HCT116 (cell line): ENCODE measurements at regions not wholly inside any gene's neighbourhood (a gene's known extent, or its start where the extent isn't known, plus 50 kb on each side); places are given as distances from the start of the nearest gene placed in this dataset.

Source experiments
- ATAC-seq: fragments of 200-7000 bp; cut with Tn5 transposase; 2 replicates; pipeline ENCODE4 v1.9.1; 2020; ENCODE audit warnings: mild to moderate bottlenecking, moderate library complexity
- BruUV-seq: library from RNA; stranded (reverse); fragments of 400-500 nt; replicated peaks from 2 replicates; lab custom pipeline; 2021; lab: Mats Ljungman, UMichigan
- CTCF ChIA-PET: fragments of 300-600 bp; sonication (Branson Sonifier 250); formaldehyde crosslinking; loops from one replicate; lab custom pipeline; 2021; ENCODE audit warnings: antibody characterized with exemption; lab: Charles Lee
- POLR2A ChIA-PET: fragments of 300-600, 350-600 bp; sonication (Branson Sonifier 250); formaldehyde crosslinking; loops from one replicate; lab custom pipeline; 2021; ENCODE audit warnings: antibody characterized with exemption; lab: Charles Lee
- RAD21 ChIA-PET, 2 experiments: fragments of 300-600 bp; sonication (Branson Sonifier 250); formaldehyde crosslinking; loops; one replicate each; lab custom pipeline; 2023; ENCODE audit warnings: low total read pairs in 2 of 2; ENCODE audit not compliant: uncharacterized antibody in 2 of 2, unreplicated experiment in 2 of 2, low non-redundant PET in 1 of 2; lab: Charles Lee
- DNase-seq: peaks from one replicate; pipeline ENCODE4 v3.0.0-alpha.2; 2010; ENCODE audit warnings: low read depth, low spot score
- H2AFZ ChIP-seq: fragments of 200-600 bp; shearing (Covaris generic), sonication (generic); 2 replicates; pipeline ENCODE4 v1.6.1; 2017; ENCODE audit warnings: low read depth, mixed run types, mixed read lengths, antibody characterized with exemption, low read length; ENCODE audit not compliant: poor library complexity, severe bottlenecking
- H3K27ac ChIP-seq: 2 replicates; pipeline ENCODE4 v1.5.1; 2012; ENCODE audit warnings: low read depth, low read length
- H3K27me3 ChIP-seq: fragments of 200-600 bp; sonication (generic); 2 replicates; pipeline ENCODE4 v1.6.1; 2016; ENCODE audit warnings: mixed run types, low read length, mixed read lengths; ENCODE audit not compliant: insufficient read depth
- H3K36me3 ChIP-seq, 2 experiments: fragments of 200-500 bp in 1 of 2; fragments of 200-600 bp in 1 of 2; sonication (Bioruptor generic) in 1 of 2; sonication (generic) in 1 of 2; 2 replicates each; pipeline versions ENCODE4 v1.5.1 to v1.6.1; 2014 to 2016; ENCODE audit warnings: low read length in 2 of 2, inconsistent platforms in 1 of 2, mixed read lengths in 1 of 2, mixed run types in 1 of 2; ENCODE audit not compliant: insufficient read depth in 2 of 2, control insufficient read depth in 1 of 2
- H3K4me1 ChIP-seq, 2 experiments: fragments of 200-600 bp in 1 of 2; sonication (generic) in 1 of 2; 2 replicates each; pipeline versions ENCODE4 v1.5.1 to v1.6.1; 2012 to 2017; ENCODE audit warnings: low read length in 2 of 2, inconsistent platforms in 1 of 2, mild to moderate bottlenecking in 1 of 2, mixed read lengths in 1 of 2, mixed run types in 1 of 2, moderate library complexity in 1 of 2; ENCODE audit not compliant: insufficient read depth in 2 of 2, control insufficient read depth in 1 of 2
- H3K4me2 ChIP-seq: fragments of 200-600 bp; sonication (generic); 2 replicates; pipeline ENCODE4 v1.6.1; 2017; ENCODE audit warnings: mixed run types, low read length, mixed read lengths
- H3K4me3 ChIP-seq, 2 experiments: fragments of 200-600 bp in 1 of 2; sonication (generic) in 1 of 2; replicated peaks in 1 of 2; 2 replicates each; pipeline ENCODE4 v1.5.1; 2011 to 2016; ENCODE audit warnings: low read length in 2 of 2, control low read depth in 1 of 2, low read depth in 1 of 2, mild to moderate bottlenecking in 1 of 2, mixed read lengths in 1 of 2, mixed run types in 1 of 2
- H3K79me2 ChIP-seq: fragments of 200-600 bp; sonication (generic); 2 replicates; pipeline ENCODE4 v1.6.1; 2017; ENCODE audit warnings: mild to moderate bottlenecking, mixed run types, low read length, moderate library complexity, mixed read lengths; ENCODE audit not compliant: insufficient read depth
- H3K9ac ChIP-seq: fragments of 200-600 bp; sonication (generic); 2 replicates; pipeline ENCODE4 v1.6.1; 2016; ENCODE audit warnings: low read length, mixed read lengths
- H3K9me2 ChIP-seq: fragments of 200-600 bp; sonication (generic), shearing (Covaris generic); 2 replicates; pipeline ENCODE4 v1.6.1; 2017; ENCODE audit warnings: mixed run types, mild to moderate bottlenecking, moderate library complexity; ENCODE audit not compliant: insufficient read depth
- H3K9me3 ChIP-seq, 2 experiments: fragments of 200-500 bp in 1 of 2; fragments of 200-600 bp in 1 of 2; sonication (Bioruptor generic) in 1 of 2; sonication (generic) in 1 of 2; 2 replicates each; pipeline ENCODE4 v1.6.1; 2014 to 2017; ENCODE audit warnings: low read length in 2 of 2, mixed read lengths in 2 of 2, inconsistent platforms in 1 of 2, low read depth in 1 of 2, mild to moderate bottlenecking in 1 of 2, mixed run types in 1 of 2, moderate library complexity in 1 of 2; ENCODE audit not compliant: control insufficient read depth in 1 of 2, insufficient read depth in 1 of 2
- H4K20me1 ChIP-seq: fragments of 200-600 bp; sonication (generic), shearing (Covaris generic); 2 replicates; pipeline ENCODE4 v1.6.1; 2017; ENCODE audit warnings: mixed run types, mild to moderate bottlenecking, moderate library complexity; ENCODE audit not compliant: insufficient read depth
- CBX3 ChIP-seq: IDR thresholded peaks from 2 replicates; pipeline ENCODE4 v1.6.1; 2012; ENCODE audit warnings: low read depth
- ELF1 ChIP-seq: IDR thresholded peaks from 2 replicates; pipeline ENCODE4 v1.6.1; 2012; ENCODE audit warnings: low read depth, borderline replicate concordance
- EZH2 ChIP-seq: fragments of 200-600 bp; sonication (generic); IDR thresholded peaks from 2 replicates; pipeline ENCODE4 v1.6.1; 2017; ENCODE audit warnings: antibody characterized with exemption, mixed run types
- FOSL1 ChIP-seq: IDR thresholded peaks from 2 replicates; pipeline ENCODE4 v1.6.1; 2012; ENCODE audit warnings: low read depth
- MAX ChIP-seq: IDR thresholded peaks from 2 replicates; pipeline ENCODE4 v1.6.1; 2012
- RAD21 ChIP-seq: IDR thresholded peaks from 2 replicates; pipeline ENCODE4 v1.6.1; 2012; ENCODE audit warnings: low read depth, mild to moderate bottlenecking
- SIN3A ChIP-seq: IDR thresholded peaks from 2 replicates; pipeline ENCODE4 v1.6.1; 2012; ENCODE audit warnings: low read depth
- SP1 ChIP-seq: IDR thresholded peaks from 2 replicates; pipeline ENCODE4 v1.6.1; 2012; ENCODE audit warnings: low read depth
- TCF7L2 ChIP-seq: IDR thresholded peaks from 2 replicates; pipeline ENCODE4 v1.7.0; 2011; ENCODE audit warnings: borderline replicate concordance, inconsistent platforms; ENCODE audit not compliant: insufficient read depth, insufficient read length; ENCODE audit errors: extremely low read depth
- ZFX ChIP-seq: fragments of 450-650 bp; IDR thresholded peaks from 2 replicates; pipeline ENCODE4 v1.6.1; 2017
- intact Hi-C: fragments of 100-400 bp; cut with micrococcal nuclease; formaldehyde crosslinking; loops from 2 replicates; pipeline ENCODE4 v1.10.0; 2022

GRCh38 chr18:75831960-75832359 is 404.5 kb upstream of the SMIM21 start:
- H3K9ac ChIP-seq: no peak overlapping the region
- H3K27me3 ChIP-seq: peaks cover 12% of the 10 kb centered on the region; the same call in 1 of the 2 replicates
- POLR2A ChIA-PET: no interaction called here
- H3K4me3 ChIP-seq: no peak overlapping the region
- no peaks in the 10 kb centered on the region for H3K36me3 ChIP-seq
- RAD21 ChIA-PET: no interaction called here
- intact Hi-C loops: no loop called here
- no peak overlapping the region for H3K27ac ChIP-seq
- DNase-seq (no peak), ATAC-seq (no peak)
- no peaks in the 10 kb centered on the region for H3K79me2 ChIP-seq
- no peaks in the 10 kb centered on the region for H4K20me1 ChIP-seq
- no peak overlapping the region for H2AFZ ChIP-seq
- H3K9me3 ChIP-seq: no peaks in the 10 kb centered on the region
- no peak overlapping the region for H3K4me2 ChIP-seq
- no peaks in the 10 kb centered on the region for H3K4me1 ChIP-seq
- TF ChIP-seq EZH2 (no peak), SIN3A (no peak)
- no TSS peak for BruUV-seq
- CTCF ChIA-PET: no interaction called here
- H3K9me2 ChIP-seq: no peaks in the 10 kb centered on the region

- Histone ChIP-seq H3K27ac (no peak overlapping the region), H3K79me2 (no peaks in the 10 kb centered on the region), H3K4me3 (no peak overlapping the region), H3K27me3 (0 out of 2 replicates have a peak, but pooled peaks cover under 1% of the 10 kb centered on the region), H3K9me3 (no peaks in the 10 kb centered on the region), H2AFZ (no peak overlapping the region), H3K9ac (no peak overlapping the region), H4K20me1 (no peaks in the 10 kb centered on the region), H3K4me1 (no peaks in the 10 kb centered on the region), H3K4me2 (no peak overlapping the region), H3K36me3 (no peaks in the 10 kb centered on the region), H3K9me2 (no peaks in the 10 kb centered on the region)
- ATAC-seq (no peak), DNase-seq (no peak)
- no peak for TF ChIP-seq ELF1
- TF ChIP-seq SP1: no peak
- TF ChIP-seq MAX: no peak
- no peak for TF ChIP-seq FOSL1
- TF ChIP-seq TCF7L2: no peak
- TF ChIP-seq CBX3: no peak
- no peak for TF ChIP-seq RAD21
- no peak for TF ChIP-seq ZFX
- POLR2A ChIA-PET: no interaction called here
- CTCF ChIA-PET: no interaction called here
- RAD21 ChIA-PET: no interaction called here
- intact Hi-C loops: no loop called here
- no TSS peak for BruUV-seq
Observed at GRCh38 chr18:75830828-75831227, 403.3 kb upstream of the SMIM21 start.
